Glomerular endothelial cell (primary cell): ENCODE measurements at regions not wholly inside any gene's neighbourhood (a gene's known extent, or its start where the extent isn't known, plus 50 kb on each side); places are given as distances from the start of the nearest gene placed in this dataset.
"Not testable (repeated sequence)": the region's sequence is repeated elsewhere in the genome, so short reads cannot be mapped to it uniquely, and the experiment has no call there.

Experiments
- DNase-seq: peaks from one replicate; pipeline ENCODE4 v3.0.0-alpha.2; 2011; ENCODE audit warnings: low read depth, low spot score; ENCODE audit errors: extremely low read depth

DNA sequence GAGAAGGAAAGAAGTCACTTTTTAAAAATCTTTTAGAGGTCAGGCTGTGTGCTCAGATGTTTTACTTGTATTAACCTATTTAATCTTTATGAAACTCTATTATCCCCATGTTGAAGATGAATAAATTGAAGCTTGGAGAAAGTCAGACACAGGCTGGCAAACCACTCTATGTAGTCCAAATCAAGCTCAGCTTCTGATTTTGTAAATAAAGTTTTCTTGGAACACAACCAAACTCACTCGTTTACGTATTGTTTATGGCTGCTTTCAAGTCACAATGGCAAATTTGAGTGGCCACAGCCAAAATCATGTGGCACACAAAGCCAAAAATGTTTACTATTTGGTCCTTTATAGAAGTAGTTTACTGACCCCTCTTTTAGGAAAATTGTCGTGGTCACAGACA lies 596.0 kb upstream of the CDH11 start:
- DNase-seq = no peak

DNA sequence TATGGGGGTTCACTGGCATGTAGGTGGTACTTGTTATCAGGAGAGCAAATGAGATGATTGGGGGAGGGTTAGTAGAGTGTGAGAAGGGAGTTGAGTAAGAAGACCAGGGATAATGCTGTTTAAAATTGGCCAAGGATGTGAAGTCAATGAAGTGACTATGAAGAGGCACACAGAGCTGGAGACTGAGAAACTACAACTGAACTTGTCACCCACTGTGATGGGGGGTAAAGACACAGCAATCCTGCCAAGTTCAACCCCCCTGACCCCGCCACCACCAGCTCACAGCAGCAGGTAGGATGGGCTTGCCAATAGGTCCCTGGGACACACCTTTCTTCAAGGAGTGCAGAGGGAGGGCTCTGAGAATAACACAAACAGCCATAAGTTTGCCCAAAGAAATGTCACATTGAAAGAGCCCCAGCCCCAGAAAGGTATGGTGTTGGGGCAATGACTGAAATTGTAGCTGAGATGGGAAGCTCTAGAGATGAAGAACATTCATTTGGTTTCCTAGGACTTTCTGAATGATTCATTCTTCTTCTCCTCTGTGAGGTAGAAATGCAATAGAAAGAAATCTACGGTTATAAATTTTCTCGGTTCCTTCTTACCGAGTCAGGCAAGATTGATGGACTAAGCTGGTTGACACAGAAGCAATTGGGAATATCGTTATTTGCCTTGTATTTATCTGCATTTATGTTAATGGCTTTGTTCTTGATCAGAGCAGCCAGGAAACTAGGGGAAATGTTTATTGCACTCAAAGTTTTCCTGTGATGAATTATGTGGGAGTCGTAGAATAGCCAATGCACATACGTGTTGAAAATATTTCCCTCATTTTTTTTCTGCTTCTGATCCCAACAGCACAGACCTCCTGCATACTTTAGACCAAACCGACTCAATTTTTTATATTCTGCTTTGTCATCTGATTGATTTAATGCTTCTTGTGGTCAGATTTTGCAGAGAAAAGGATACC lies 595.2 kb upstream of the CDH11 start:
- no peak for DNase-seq

DNA sequence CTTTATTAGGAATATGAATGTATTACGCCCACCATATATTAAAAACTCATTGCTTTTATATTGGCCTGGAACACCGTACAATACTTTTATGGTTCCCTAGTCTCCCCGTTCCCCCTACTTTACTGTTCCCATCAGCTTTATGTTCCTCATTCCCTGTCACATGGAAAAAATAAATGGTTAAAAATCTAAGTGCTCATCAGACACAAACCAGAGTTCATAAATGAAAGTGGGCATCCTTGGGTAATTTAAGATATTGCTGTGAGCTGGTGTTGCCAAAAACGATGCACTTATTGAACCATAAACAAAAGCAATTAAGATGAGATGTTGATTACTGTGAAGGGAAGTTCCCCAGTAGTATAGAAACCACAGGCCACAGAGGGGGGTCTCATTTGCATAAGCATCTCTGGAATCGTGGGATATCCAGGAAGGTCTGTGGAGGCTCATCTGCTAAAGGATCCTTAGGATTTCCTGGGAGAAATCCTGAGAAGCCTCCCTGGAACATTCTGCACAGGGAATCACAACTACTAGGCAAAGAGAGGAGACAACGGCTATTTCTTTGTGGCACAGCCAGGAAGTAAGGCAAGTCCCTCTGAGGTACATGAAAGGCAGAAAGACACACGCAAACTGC lies 591.4 kb upstream of the CDH11 start:
- no peak for DNase-seq

DNA sequence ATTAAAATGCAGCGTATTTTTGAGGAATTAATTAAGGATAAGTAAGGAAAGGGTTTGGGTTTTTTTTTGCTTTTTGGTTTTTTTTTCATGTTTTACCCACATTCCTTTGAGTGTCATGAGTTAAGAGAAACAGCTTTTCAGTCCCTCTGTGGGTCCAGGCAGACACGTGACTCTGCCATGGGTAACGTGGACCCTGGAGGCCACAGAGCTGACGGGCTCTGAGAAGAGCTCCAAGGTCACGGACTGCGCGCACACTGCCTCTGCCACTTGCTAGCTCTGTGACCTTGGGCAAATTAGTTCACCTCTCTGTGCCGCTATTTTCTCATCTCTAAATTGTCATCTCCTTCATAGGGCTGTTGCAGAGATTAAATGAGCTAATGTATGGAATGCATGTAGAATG lies 588.2 kb upstream of the CDH11 start:
- no peak for DNase-seq

DNA sequence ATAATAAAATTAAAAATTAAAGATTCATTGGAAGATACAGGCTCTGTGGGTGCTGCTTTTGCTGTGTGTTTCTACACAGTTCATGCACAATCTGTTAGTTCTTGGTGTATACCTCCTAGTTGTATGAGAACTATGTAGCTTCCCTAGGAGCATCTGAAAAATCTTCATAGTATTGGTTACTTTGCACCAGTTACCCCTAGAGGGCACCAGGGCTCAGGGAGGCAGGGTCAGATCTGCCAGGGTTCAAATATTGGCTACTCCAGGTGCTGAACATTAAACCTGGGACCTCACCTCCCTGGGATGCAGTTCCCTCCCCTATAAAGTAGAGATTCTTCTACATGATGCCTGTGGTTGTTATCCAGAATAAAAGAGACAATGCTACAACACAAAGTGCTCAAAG lies 583.0 kb upstream of the CDH11 start:
- DNase-seq = no peak

DNA sequence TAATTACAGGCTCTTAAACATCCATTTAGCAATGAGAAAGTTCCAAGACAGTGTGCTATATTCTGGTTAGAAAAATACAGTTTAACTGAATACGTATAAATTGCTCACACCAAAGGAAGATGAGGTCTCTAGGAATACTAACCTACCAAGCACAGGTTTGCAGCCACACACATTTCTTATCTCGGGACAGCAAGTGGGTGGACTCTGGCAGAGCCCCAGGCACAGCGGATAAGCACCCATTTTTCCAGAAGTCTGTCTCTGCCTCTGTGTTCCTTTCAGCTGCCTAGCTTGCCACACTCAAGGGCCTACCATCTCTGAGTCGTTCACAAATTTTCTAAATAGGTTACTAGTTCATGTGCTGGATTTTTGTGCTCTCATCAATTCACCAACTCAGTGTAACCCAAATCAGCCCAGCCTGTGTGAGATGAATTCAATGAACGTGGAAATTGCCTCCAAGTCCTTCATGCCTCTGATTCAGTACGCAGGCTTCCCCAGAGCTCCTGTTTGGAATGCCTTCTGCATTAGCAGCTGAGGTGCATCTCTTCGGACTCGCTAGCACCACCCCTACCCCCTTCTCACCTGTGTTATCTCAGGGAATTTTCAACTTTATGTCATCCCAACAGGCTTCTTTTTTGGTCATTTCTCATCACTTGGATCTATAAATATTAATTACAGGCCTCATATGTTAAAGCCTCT lies 581.0 kb upstream of the CDH11 start:
- DNase-seq = no peak

DNA sequence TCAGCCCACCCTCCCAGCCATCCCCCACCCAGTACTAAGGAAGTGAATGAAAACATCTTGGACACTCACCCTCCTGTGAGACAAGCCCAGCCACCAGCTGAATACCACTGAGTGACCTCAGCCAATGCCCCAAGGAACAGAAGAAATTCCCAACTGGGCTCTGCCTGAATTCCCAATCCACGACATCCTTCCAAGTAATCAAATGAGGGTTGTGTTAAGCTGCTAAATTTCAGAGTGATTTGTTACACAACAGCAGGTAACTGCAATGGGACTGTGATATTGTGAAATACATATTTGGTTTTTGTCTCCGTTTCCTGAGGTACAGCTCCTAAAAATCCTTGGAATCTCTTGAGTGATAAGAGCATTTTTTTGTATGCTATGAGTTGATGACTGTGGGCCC lies 578.7 kb upstream of the CDH11 start:
- DNase-seq = no peak

DNA sequence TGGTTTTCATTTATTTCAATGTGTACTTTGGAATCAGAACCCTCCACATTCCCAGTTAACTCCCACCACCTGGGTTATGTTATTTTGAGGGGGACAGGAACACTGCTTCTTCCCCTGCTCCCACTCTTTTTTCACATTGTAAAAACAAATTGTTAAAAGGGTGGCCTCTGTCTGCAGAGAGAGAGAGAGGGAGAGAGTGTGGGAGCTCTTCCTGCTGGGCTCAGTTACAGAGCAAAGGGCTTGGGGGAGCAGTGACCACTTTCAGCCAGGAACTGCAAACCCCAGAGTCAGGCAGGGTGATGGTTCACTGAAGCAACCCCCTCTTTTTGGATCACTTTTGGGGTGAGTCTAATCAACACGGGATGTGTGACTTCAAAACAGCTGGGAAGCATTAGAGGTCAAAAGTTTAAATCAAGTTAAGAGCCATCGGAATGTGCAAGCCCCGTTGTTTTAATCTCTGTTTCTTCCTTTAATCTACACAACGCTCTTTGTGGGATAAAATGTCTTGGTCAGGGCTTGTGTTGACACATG lies 577.0 kb upstream of the CDH11 start:
- no peak for DNase-seq

DNA sequence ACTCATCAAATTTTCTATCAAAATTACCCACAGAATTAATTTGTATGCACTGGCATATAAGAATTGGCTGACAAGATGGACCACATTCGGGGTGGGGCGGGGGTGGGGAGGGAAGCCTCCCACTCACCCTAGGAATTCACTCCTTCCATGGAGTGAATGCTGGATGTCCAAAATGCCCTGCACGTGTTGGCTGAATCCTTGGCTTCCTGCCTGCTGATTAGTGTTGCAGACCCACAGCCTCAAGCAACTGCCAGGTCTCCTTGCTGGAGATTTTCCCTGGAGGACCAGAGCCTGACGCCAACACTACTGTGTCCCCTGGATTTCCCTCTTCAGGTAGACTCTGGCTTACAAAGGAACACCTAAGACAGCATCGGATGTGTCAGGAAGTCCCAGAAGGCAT lies 575.7 kb upstream of the CDH11 start:
- no peak for DNase-seq

DNA sequence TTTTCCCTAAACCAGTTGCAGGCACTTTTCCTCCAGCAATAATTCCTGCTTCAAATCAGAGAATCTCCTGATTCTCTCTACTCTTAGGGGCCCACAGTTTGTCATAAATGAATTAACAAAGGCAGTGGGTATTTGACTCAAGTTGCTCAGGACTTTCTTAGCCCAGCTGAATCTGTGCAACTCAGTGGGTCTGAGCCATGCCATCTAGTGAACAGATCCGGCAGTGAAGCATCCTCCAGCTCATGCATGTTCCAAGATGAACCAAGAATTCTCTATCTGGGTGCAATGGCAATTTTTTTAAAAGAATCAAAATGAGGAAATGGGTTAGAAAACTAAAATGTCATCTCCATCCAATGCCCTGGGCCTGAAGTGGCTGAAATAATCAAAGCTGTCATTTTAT lies 575.2 kb upstream of the CDH11 start:
- no peak for DNase-seq

DNA sequence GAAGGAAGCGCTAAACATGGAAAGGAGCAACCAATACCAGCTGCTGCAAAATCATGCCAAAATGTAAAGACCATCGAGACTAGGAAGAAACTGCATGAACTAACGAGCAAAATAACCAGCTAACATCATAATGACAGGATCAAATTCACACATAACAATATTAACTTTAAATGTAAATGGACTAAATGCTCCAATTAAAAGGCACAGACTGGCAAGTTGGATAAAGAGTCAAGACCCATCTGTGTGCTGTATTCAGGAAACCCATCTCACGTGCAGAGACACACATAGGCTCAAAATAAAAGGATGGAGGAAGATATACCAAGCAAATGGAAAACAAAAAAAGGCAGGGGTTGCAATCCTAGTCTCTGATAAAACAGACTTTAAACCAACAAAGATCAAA lies 570.0 kb upstream of the CDH11 start:
- not testable (repeated sequence) for DNase-seq

DNA sequence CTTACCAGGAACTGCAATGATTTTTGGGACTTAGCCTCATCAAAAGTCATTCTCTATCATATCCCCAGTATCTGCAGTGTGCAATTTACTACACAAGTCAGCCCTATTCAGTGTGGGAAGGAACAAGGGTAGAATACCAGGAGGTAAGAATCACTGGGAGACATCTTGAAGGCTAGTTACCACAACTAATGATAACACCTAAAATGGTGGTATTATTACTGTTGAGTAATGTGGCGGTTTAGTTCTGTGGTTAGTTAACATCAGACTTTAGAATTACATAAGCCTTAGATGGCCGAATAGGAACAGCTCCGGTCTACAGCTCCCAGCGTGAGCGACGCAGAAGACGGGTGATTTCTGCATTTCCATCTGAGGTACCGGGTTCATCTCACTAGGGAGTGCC lies 567.9 kb upstream of the CDH11 start:
- no peak for DNase-seq

DNA sequence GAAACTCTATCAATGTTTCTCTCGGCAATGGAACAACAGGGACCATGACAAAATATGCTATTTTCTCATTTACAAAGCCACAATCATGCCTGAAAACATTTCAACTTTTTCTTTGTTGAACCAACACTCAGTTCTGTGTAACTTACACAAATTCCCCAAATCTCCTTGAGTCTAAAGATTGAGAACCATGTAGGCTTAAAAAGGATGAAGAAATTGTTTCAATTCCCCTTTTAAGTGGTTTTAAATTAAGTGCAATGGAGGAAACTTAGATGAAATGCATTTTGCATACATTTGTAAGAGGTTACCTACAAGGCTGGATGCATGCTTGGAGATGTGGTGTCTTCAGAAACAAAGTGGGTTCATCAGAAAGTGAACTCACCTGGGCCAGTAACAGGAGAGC lies 566.4 kb upstream of the CDH11 start:
- DNase-seq = no peak

DNA sequence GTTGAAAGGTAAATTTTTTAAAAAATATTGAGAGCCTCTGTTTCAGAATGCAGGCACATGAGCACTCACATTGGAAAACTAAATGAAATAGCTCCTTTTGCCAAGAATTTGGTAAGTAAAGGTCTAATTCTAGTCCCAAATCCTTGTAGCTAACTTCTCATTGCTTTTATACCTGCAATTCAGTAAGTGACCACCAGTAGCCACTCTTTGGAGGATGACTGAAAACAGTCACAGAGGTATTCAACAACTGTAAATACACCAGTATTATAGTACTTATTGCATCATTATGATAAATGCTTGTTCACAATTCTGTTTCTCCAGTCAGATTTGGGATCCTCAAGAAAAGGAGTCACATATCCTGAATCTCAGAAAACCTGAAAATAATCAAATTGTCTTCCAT lies 562.4 kb upstream of the CDH11 start:
- DNase-seq = no peak

DNA sequence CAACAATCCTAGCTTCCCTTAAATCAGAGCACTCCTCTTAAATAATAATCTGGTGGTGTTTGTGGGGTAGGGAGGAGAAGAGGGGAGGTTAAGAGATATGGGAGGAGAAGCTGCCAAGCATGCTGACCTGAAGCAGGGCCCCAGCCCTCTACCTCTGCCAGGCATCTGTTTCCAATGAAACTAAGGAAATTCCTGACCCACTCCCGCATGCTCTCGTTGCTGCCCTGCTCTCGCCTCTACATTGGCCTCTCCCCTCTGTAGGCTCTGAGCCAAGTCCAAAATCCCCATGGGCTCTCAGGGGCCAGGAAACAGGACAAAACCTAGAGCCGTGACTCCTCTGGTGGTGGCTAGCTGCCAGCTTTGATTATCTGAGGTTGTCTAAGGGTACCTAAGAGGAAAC lies 559.5 kb upstream of the CDH11 start:
- DNase-seq = no peak

DNA sequence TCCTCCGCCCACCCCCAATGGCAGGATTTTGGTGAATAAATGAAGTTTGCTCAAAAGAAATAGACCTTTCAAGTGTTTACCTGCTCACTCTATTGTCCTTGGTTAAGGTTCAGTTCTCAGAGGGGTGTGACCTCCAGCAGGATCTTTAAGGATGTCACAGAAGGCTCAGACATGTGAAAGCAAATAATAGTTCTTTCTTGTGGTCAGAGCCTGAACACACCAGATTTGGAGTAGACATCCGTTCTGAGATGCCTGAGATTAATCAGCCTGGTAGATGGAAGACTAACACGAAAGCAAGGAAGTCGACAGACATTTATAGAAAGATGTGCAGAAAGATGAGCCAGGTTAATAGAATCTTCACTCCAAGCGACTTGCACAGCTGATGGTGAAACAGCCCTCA lies 557.9 kb upstream of the CDH11 start:
- no peak for DNase-seq

DNA sequence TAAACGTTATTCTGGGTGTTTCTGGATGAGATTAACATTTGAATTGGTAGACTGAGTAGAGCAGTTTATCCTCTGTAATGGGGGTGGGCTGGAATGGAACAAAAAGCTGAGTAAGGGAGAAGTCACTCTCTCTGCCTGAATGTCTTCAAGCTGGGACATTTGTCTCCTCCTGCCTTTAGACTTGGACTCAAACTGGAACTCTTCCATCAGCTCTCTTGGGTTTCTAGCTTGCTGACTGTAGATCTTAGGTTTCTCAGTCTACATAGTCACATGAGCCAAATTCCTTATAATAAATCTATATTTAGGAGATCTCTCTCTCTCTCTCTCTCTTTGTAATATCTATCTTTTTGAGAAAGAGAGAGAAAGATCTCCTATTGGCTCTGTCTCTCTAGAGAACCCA lies 553.3 kb upstream of the CDH11 start:
- no peak for DNase-seq

DNA sequence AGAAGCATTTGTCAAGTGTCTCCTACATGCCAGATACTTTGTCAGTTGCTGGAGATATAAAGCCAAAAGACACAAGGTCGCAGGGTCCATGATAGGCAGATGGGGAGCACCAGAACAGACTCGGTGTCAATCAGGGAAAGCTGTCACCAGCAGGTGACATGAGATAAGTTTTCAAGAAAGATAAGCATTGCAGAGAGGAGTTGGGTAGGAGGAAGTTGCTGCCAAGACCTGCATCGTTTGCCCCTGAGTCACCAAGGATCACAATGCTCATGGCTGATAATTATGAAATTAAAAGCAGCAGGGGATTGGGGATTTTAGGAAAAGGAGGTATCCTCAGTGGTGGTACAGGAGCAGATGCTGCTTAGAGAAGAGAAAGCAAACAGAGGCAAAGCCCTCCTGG lies 551.1 kb upstream of the CDH11 start:
- DNase-seq = no peak

DNA sequence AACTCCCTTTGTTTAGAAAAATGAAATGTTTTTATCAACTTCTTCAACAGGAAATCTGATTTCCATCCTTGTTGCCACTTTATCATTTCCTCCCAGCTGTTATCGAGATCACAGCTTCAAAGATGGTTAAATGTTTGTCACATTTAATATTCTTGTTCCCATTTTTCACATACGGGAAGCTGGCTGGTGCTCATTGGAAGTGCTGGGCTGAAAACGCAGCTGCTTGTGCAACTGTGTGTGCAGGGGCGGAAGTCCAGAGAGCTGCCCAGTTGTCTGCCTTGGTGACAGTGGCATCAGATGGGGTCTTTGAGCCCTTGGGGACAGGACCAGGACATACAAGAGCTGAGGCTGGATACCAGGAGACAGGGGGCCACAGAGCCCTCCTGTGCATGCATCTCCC lies 549.2 kb upstream of the CDH11 start:
- DNase-seq = no peak

DNA sequence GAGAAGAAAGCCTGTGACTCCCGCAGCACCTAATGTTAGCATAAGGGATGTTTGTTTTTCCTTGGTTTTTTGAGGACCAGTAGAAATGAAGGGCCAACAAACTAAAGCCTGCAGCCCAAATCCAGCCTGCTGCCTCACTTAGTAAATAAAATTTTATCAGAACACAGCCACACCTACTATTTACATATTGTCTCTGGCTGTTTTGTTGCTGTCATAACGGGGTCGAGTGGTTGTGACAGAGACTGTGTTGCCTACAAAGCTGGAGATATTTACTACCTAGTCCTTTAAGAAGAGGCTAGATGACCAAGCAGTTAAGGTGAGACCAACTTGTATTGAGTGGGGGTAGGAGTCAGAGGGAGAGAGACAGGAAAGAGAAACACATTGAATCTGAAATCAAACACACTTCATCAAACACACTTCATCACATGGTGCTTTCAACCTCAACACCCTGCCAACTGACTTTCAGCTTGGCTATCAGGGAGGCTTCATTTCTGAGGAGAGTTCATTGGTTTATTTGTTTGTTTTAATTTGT lies 546.3 kb upstream of the CDH11 start:
- DNase-seq = no peak

DNA sequence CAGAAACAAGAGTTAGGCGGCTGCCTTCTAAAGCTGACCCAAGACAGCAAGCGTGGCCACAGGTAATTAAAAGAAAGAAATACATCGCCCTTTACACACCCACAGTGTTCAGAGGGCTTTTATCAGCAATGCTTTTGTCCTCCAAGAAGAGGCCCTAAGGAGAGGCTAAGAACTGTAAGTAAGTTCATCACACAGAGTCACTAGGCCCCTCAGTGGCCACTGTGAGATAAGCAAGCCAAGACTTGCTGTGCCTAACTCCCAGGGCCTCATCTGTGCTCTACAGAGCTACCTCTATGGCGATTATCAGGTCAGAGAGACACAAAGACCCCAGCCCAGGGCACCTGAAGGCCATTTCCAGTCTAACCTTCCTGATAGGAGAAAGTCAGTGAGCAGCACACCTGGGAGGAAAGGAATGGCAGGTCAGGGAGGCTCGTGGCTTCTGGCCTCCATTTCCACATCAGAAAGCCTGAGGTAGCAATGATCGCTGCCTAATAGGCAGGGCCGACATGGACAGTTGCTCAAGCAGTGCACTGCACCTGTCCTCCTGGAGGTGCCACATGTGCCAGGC lies 545.2 kb upstream of the CDH11 start:
- no peak for DNase-seq
